ENCODE measurements at regions not wholly inside any gene's neighbourhood (a gene's known extent, or its start where the extent isn't known, plus 50 kb on each side); places are given as distances from the start of the nearest gene placed in this dataset.
"Not testable (repeated sequence)": the region's sequence is repeated elsewhere in the genome, so short reads cannot be mapped to it uniquely, and the experiment has no call there.

DNA sequence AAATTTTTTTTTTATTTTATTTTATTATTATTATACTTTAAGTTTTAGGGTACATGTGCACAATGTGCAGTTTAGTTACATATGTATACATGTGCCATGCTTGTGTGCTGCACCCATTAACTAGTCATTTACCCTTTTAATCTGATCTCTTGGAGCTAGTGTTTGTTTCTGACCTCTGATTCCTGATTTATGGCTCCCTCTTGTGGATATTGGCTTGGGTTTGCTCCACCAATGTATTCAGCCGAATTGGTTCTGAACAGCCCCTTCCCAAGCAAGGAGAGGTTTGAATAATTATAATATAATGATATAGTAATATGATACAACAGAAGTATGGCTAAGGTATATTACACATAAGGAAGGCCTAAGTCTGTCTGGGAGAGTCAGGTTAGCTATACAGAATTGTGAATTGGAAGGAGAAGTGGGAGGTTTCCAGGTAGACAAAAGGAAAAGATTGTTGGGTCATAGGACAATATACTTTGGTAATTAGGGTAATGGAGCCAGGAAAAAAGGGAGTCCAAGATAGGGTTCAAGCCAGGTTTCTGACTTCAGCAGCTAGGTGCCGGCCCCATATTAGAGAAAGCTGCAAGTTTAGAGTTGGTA is 53.1 kb upstream of the HMCN1 start:
- peak; percentile 60 for DNase-seq

DNA sequence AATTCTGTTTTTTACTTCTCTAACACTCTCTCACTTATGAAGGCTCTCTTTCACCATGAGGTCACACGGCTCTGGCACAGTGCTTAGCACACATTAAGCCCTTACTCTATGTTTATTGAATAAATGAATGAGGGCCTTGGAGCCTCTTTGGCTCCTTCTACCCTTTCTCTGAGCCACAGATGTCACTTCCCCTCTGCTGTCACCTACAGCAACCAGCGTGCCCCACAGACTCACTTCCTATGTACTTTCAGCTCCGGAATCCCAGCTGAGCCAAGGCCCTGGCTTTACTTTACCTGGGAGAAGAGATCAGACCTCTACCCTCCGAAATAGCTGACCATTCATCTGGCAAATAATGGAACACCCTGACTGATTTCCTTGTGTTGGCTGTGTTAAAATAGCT is 53.7 kb upstream of the HMCN1 start:
- DNase-seq, result no peak

DNA sequence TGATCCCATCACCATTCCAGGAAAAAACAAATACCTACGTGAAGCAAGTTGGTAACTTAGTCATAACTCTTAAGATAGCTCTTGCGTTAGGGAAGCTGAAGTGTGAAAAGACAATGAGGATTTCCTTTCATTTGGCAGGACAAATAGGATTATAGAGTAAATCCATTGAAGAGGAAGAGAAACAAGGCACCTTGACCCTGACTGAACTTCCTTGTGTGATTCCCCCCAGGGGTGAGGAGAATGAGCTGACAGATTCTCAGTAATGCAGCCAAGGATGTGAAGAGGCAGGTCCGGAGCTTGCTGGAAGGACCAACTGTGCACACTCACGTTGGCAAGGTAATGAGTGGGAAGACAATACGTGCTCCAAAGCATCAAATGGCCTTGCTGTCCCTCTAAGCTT is 55.0 kb upstream of the HMCN1 start:
- DNase-seq, result no peak

- no peak for DNase-seq
Measured at GRCh38 chr1:185676969-185677368, 57.2 kb upstream of the HMCN1 start.

GRCh38 chr1:185674201-185674600 is 60.0 kb upstream of the HMCN1 start:
- DNase-seq, result no peak

DNA sequence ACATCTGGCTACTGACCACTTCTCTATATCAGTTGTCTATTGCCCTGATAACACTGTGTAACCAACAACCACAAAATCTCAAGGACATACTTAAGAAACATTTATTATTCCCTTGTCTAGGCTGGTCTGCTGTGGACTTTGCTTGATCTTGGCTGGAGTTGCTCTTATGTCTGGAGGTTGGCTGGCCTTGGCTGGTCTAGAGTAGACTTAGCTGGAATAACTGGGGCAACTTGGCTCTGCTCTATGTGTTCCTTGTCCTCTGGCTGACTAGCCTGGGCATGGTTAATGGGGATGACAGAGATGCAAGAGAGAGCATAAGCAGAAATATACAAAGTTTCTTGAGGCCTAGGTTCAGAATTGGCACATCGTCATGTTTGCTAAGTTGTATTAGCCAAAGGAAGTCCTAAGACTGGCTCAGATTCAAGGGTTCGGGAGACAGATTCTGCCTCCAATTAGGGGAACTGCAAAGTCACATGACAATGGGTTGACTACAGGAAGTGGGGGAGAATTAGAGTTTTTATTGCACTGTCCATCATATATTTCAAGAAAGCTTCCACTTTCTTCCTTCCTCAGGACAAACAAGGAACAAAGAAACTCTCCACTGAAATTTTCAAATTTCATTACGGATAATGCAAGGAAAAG is 61.4 kb upstream of the HMCN1 start:
- no peak for DNase-seq

GRCh38 chr1:185670187-185670627 is 64.0 kb upstream of the HMCN1 start:
- DNase-seq, result peak; percentile 17

DNA sequence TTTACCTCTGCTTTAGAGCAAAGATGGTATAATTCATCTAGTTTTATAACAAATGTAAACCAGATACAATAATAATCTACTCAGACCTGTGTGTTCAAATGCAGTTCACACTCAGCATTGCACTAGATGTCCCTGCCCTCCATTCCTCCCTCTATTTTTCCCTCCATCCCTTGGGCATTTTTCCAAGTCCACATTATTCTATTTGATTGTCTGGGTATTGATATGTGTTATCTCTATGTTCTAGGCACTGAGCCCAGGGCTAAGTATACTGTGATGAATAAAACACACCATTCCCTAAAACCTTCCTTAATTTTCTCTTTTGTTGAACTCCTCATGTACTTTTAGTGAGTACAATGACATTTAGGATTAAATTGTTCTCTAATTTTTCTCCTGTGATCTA is 66.2 kb upstream of the HMCN1 start:
- DNase-seq, result no peak

DNA sequence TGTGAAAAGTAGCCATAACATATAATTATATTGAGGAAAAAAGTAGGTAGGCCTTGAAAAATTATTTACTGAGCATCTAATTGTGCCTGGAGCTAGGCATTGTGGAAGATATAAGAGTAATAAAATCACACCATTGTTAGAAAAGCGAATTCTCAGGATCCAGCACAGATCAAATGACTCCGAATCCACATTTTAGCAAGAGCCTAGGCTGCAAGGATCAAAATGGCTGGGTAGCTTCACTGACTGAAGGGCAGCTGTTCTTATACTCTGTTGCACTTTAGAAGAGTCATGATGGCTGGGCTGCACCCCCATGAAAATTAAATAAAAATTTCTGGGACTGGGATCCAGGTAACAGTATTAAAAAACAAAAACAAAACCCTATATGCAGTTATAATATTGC is 67.6 kb upstream of the HMCN1 start:
- DNase-seq, result no peak

- DNase-seq, result no peak
Measured at GRCh38 chr1:185663771-185664296, 70.4 kb upstream of the HMCN1 start.

DNA sequence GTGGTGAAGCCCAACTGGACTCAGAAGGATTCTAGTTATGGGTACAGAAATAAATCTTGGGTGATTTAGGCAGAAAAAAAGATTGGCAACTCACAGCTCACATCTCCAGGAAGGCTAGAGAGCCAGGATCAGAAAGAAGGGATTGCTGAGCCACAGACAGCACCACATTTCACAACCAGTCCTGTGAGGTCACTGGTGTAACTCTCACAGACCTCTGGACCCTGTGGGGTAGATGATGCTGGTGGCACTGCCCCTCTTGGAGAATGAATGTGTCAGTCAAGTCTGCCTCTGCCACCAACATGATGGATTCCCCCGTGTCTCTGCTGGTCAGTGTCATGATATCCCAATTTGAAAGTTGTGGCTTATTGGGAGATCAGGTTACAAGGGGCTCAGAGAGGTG is 70.9 kb upstream of the HMCN1 start:
- DNase-seq, result no peak

- no peak for DNase-seq
Measured at GRCh38 chr1:185661971-185662370, 72.2 kb upstream of the HMCN1 start.

GRCh38 chr1:185656663-185657062 is 77.5 kb upstream of the HMCN1 start:
- no peak for DNase-seq

- DNase-seq, result no peak
Measured at GRCh38 chr1:185654952-185655314, 79.3 kb upstream of the HMCN1 start.

GRCh38 chr1:185654199-185654951 is 79.8 kb upstream of the HMCN1 start:
- no peak for DNase-seq

DNA sequence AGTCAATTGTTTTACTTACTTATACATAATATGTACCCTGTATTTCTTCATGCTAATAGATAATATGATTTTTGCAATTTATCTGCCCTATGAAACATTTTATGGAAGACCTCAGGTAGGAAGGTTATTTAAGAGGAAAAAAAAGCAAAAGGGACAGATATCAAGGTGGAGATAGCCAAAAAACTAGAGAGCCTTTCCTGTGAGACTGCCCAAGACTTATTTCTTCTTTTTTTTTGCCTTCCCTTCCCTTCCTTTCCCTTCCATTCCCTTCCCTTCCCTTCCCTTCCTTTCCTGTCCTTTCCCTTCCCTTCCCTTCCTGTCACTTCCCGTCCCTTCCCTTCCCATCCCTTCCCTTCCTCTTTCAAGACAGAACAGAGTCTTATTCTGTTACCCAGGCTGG is 80.6 kb upstream of the HMCN1 start:
- DNase-seq, result no peak

- DNase-seq, result no peak
Measured at GRCh38 chr1:185652348-185652747, 81.8 kb upstream of the HMCN1 start.

DNA sequence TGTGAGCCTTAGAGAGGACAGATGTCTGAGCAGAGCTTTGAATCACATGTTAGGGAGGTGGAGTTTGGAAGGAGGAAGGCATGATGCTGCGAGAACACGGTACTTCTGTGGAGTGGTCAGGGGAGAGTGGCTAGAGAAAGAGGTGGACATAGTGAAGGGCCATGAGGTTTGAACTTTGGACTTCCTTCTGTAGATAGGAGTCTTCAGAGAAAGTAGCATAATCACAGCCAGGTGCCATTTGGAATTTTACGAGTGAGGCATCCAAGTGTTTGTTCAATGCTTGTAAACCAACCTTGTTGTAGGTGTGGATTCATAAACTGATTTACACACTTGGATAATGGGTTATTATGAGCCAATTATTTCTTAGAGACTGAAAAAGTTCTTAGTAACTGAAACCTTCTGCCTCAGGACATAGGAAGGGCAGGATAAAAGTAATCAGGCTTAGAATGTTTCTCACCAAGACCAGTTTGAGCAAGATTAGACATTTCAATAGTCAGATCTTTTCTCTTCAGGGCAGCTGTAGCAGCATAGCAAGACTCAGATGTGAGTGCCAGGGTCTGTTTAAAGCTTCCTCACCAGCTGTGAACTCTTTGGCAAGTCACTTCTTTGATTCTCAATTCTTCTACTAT is 83.5 kb upstream of the HMCN1 start:
- no peak for DNase-seq

DNA sequence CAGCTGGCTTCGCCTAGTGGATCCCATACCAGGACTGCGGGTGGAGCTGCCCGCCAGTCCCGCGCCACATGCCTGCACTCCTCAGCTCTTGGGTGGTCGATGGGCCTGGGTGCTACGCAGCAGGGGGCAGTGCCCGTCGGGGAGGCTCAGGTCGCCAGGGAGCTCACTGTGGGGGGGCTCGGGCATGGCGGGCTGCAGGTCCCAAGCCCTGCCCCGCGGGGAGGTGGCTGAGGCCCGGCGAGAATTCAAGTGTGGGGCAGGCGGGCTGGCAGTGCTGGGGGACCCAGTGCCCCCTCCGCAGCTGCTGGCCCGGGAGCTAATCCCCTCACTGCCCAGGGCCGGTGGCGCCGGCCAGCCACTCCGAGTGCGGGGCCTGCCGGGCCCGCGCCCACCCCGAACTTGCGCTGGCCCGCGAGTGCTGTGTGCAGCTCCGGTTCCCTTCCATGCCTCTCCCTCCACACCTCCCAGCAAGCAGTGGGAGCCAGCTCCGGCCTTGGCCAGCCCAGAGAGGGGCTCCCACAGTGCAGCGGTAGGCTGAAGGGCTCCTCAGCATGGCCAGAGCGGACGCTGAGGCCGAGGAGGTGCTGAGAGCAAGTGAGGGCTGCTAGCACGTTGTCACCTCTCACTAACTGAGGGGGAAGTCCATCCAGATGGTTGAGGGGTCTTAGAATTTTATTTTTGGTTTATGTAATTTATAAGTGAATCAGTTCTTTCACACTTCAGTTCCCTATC is 85.2 kb upstream of the HMCN1 start:
- no peak for DNase-seq

DNA sequence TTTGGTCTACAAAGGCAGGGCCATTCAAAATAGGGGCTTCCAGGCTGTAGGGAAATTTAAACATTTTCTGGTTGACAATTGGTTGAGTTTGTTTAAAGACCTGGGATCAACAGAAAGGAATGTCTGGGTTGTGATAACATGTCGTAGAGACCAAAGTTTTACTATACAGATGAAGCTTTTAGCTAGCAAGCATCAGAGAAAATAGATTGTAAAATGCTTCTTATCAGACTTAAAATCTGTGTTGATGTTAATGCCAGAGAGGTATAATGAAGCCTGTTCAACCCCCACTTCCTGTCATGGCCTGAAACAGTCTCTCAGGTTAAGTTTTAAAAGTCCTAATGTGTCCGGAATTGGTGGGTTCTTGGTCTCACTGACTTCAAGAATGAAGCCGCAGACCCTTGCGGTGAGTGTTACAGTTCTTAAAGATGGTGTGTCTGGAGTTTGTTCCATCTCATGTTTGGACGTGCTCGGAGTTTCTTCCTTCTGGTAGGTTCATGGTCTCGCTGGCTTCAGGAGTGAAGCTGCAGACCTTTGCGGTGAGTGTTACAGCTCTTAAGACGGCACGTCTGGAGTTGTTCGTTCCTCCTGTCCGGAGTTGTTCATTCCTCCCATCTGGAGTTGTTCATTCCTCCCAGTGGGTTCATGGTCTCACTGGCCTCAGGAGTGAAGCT is 86.5 kb upstream of the HMCN1 start:
- DNase-seq, result not testable (repeated sequence)

- no peak for DNase-seq
Measured at GRCh38 chr1:185646202-185646683, 87.9 kb upstream of the HMCN1 start.

DNA sequence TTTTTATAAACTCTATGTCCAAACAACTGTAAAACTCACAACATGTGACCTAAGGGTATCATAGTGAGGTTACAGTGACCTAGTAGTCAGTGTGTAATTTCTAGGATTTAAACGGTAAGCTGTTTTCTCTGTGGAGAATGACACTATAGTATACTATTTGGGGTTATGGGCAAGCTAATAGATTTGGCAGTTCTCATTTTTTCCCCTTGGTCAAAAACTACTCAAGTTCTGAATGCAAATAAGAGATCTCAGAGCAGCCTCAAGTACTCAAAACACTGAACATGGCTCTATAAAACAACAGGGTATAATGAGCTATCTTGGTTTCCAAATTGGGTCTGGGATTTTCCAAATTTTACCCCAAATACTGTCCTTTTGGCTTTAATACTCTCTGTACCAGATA is 88.5 kb upstream of the HMCN1 start:
- no peak for DNase-seq

Data from RPMI8226 (cell line).